Stimulated activated CD8-positive, alpha-beta memory T cell treated with anti-CD3 and anti-CD28 coated beads, Interleukin-7, amount 100 ng/mL, for 48 hours (primary cell): ENCODE measurements at regions not wholly inside any gene's neighbourhood (a gene's known extent, or its start where the extent isn't known, plus 50 kb on each side); places are given as distances from the start of the nearest gene placed in this dataset.
A peak's percentile ranks its signal among the peaks of the same experiment; 100 is the strongest.

ENCODE experiments used
- DNase-seq, 2 donors: peaks; one replicate each; pipeline ENCODE4 v3.0.0-alpha.2; 2020; ENCODE audit warnings: low read depth in 1 of 2; ENCODE audit errors: extremely low read depth in 1 of 2

DNA sequence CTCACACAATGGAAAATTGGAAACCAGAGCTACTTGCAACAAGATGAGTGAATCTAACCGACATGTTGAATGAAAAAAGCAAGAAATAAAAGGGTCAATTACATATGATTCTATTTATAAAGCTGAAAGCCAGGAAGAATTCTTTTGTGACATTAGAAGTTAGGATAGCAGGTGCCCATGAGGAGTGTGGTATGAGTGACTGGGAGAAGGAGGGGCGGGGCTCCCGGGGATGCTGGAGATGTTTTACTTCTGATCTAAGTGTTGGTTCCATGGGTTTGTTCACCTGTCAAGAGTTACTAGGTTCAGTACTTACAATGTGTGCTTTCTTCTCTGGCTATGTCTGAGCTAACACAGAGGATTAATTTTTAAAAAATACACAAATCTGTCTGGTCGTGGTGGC is 60.8 kb downstream of the NSMCE3 start:
- no peak for DNase-seq

DNA sequence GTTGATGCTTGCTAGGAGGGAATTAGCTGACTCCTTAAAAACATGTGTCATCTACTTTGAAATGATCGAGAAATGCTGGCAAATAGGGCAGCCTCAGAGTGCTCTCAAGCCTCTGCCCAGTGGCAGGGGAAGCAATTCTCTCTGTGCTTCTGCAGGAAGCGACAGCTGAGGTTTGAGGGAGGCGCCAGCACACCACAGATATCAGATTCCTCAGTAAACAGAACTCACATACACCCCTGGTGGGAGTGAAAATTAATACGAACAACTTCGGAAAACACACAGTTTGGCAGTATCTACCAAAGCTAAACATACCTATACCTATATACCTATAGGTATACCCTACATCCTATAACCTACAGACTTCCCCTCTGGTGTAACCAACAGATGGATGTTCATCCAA is 61.3 kb downstream of the NSMCE3 start:
- DNase-seq: no peak

DNA sequence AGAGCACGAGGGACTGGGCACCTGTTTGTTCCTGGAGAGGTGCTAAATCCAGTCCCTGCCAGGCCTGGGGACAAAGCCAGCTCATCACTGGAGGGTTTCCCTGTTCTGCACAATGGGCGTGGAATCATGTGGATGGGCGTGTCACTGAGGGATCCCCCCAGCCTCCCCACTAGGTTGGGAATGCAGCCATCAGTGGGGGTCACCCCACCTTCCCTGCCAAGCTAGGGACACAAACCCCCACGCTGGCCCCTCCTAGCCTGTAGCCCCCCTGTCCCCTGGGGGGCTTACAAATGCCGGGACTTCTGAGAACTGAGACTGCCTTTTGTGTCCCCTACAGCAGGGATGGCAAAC is 61.9 kb downstream of the NSMCE3 start:
- no peak for DNase-seq

DNA sequence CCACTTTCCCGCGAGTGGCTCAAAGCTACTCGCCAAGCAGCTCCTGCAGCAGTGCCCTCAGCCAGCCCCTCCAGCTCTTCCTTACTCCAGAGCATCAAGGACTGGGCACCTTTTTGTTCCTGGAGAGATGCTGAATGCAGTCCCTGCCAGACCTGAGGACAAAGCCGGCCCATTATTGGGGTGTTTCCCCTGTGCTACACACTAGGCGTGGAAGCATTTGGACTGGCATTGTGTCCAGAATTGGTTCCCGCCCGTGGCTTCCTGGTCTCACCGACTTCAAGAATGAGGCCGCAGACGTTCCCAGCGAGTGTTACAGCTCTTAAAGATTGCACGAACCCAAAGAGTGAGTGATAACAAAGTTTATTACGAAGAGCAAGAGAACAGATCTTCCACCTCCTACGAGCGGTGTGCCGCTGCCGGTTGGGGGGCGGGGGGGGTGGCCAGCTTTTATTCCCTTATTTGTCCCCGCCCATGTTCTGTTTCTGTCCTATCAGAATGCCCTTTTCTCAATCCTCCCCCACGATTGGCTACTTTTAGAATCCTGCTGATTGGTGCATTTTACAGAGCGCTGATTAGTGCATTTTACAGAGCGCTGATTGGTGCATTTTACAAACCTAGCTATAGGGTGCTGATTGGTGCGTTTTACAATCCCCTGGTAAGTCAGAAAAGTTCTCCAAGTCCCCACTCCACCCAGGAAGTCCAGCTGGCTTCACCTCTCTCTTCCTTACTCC is 62.4 kb downstream of the NSMCE3 start:
- DNase-seq: no peak

DNA sequence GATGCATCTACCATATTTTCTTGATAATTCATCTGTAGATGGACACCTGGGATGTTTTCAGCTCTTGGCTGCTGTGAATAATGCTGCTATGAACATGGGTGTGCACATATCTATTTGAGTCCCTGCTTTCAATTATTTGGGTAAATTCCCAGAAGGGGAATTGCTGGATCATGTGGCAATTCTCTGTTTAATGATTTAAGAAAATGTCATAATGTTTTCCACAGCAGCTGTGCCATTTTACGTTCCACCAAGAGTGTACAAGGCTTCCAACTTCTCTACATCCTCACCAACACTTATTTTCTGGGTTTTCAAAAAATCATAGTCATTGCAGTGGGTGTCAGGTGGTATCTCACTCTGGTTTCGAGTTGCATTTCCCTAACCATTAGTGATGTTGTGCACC is 64.4 kb downstream of the NSMCE3 start:
- DNase-seq: no peak

DNA sequence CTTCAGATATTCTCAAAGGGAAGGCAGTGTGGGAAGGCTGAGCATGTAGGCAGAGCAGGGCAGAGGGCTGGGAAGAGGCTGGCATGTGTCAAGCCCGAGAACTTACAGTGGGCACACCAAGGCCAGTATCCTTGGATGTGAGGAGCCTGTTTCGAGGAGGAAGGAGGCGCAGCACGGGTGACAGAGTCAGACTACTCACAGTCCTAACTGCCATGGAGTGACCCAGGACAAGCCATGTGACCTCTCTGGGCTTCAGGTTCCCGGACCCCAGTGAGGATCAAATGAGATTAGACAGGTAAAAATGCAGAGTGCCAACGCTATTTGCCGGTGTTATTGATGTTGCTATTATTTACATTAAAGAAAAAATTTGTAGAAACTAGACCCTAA is 65.3 kb downstream of the NSMCE3 start:
- DNase-seq: no peak

DNA sequence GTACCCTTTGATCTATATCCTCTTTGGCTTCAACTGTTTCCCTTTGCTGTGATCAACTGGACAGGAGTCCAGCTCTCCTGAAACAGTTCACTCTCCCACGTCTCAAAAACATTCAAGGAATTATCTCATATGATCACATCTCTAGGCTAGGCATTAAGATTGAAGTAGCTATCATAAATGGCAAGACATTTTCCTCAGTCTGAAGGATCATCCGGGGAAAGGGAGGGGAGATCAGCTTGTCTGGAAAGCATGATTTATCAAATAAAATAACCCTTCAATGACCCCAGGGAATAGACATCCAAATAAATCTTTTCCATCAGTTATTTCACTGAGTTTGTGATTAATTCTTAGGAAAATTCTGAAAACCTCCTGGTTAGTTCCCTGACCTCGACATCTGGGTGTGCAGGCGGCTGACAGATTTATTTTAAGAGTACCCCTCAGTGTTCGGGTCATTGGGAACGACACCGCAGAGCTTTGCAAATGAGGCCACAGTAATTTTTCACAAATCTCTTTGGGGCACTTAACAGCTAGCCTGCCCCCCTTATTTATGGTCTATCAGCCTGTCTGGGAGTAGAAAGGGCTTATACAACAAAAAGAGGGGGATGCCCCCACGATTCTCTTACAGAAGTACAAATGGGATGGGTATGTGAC is 65.8 kb downstream of the NSMCE3 start:
- no peak for DNase-seq

DNA sequence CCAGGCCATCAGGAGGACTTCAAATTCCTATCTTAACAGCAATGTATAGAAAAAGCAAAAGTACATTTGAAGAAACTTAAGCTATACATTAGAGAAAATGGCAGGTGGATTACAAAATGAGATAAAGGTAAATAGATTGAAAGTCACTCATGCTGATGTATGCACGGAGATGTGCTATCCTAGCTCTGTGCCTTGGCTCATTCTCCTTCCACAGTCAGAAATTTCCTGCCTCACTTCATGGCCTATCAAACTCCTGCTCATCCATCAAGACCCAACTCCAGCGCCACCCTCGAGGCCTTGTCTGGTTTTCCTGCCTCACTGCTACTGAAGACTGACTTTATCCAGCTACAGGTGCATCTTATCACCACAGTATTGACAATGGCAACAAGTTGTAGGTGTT is 72.9 kb downstream of the NSMCE3 start:
- no peak for DNase-seq

DNA sequence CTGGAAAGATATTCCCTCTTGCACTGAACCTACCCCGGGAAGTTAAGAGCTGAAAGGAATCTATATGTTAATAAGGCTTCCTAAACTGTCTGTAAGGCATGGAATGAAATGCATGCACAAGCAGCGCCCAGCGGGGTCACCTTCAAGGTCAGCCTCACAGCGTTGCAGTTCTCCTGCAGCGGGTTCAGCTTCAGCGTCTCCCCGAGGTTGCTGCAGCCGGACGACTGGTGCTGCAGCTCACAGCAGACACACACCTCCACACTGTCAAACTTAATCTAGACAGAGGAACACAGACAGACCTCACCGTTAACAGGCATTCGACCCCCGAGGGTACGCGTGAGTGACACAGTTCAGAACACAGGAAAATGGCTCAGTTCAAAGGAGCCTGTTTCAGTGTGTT is 73.3 kb downstream of the NSMCE3 start:
- DNase-seq: no peak

DNA sequence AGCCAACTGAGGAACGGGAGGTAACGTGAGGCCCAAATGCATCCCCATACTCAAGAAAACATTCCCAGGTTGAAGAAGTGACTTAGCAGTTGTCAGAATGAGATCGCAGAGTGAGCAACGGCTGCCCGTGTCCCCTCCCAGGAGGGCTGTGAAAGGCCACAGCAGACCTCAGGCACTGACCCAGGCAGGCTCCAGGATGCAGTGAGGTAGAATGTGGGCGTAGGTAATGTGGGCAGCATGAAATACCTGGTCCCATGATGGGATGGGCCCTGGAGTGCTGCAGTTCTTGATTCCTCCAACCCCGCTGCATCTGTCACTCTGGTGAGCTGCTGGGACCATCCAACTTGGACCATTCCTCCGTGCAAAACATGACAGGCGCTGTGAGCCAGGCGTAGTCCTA is 74.8 kb downstream of the NSMCE3 start:
- DNase-seq: no peak

DNA sequence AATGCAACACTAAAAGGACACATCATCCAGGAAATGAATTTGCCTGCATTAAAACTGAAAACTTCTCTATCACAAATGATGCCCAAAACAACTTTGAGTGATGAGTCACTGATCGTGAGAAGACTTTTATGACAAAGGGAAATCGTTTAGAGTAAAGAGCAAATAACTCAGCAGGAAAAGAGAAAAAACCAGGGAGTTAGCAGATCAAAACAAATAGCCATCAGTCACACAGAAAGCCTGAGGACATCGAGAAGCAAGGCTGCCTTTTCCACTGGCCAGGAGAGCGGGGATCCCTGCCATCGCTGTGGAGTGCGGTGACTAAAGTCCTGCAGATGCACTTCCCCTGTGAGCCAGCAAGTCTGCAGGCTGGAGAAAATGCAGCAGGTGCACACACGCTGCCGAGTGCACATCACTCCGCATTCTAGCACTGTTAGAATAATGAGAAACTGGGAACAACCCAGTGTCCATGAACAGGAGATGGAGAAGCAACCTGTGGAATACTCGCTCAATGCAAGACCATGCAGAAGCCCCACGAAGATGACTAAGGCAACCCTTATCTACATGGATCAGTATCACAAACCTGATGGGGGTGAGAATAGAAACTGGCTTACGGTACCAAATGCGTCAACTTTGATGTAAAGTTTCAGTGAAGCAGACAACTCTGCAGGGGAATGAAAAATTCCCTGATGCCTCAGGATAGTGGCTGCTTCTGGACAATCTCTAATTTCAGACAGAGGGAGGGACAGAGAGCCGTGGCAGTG is 86.4 kb downstream of the NSMCE3 start:
- peak in 1 of 2 donors; percentile 5 for DNase-seq

DNA sequence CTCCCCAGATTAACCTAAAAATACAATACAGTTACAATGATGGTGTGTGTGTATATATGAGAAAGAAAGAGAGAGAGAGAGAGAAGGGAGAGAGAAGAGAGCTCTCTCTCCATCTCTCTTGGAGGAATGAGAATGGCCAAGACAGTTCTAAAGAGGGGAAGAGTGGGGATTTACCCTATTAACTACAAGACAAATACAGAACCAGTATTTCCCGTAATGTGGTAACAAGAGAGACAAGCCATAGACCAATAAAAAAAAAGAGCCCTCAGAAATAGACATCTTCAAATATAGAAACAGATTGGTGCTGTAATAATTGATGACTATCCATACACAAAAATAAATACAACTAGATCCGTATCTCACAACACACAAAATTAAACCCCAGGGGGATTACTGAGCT is 87.0 kb downstream of the NSMCE3 start:
- no peak for DNase-seq

DNA sequence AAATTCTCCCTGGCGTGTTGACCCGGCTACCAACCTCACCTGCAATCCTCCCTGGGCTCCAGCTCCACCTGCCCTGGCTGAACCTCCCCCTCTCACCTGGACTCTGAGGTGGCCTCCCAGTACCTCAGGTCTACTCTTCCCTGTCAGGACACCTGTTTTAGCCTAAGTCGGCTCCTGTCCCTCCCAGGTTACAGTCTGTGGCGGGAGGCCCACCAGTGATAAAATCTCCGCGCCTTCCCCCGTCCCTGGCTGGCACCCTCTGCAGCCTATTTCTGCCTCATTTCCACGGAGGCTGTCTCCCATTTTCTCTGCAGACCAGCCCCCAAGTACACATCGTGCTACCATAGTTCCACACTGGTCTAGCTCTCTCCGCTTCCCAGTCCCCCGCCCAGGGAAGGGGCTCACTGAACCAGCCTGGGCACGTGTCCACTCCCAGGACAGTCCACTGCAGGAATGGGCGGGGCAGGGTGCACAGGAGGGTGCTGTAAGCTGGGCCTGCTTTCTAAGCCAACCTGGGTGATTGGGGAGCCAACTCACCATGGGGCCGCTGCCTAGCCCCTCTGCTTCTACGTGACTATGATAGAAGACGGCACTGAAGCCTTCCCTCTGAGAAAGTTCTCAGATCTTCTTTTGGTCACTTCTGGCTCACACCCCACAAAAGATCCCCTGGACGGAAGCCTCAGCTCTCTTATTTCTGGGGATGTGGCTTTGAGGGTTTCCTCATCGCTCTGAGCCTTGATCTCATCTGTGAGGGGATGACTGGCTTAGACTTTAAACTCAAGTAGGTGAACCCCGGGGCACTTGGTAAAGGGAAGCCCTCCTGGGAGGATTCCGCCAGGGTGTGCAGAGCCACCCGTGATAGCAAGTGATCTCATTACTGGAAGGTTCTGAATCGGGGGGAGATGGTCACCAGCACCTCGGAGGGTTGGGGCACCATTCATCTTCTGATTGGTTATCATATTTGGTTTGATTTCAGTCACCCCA is 96.6 kb downstream of the NSMCE3 start:
- DNase-seq: no peak

DNA sequence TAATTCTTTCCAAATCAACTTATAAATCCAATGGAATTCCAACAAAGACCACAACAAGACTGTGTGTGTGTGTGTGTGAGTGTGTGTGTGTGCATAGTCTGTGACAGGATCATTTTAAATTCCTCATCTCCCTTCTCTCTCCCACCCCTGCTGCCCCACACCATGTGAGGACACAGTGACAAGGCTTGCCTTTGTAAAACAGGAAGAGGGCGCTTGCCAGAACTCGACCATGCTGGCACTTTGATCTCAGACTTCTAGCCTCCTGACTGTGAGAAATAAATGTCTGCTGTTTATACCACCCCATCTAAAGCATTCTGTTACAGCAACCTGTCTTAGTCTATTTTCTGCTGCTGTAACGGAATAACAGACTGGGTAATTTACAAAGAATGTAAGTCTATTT is 99.1 kb downstream of the NSMCE3 start:
- DNase-seq: no peak
